ENCODE measurements at regions not wholly inside any gene's neighbourhood (a gene's known extent, or its start where the extent isn't known, plus 50 kb on each side); places are given as distances from the start of the nearest gene placed in this dataset.
A peak's percentile ranks its signal among the peaks of the same experiment; 100 is the strongest.

DNA sequence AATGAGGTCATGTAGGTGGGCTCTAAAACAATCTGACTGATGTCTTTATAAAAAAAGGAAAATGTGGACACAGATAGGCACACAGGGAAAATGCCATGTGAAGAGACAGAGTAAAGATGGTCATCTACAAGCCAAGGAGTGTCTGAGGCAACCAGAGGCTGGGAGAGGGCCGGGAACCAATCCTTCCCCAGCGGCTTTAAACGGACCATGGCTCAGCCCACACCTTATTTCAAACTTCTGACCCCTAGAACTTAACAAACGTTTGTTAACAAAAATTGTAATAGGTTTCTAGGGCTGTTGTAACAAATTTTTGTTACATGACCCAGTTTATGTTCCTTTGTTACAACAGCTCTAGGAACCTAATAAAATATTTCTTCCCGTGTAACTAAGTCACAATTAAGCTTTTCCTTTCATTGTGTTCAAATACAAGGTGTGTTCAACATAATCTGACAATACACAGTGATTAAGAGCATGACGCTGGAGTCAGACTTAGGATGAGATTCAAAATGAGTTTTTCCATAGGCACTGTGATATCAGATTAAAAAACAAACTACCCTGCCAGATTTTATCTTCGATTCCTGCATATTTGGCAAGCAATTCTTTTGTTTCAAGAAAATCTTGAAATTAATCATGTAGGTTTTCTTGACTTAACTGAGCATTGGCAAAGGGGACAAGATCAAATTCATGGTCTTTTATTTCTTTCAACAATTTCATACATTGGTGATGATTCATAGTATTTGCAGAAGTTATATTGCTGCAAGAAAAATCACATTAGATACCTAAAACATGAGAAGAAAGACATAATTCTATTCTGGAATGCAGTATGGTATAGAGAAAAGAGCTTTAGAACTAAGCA is 169.5 kb upstream of the RIPOR2 start:
- TF ChIP-seq, protein P1, sequence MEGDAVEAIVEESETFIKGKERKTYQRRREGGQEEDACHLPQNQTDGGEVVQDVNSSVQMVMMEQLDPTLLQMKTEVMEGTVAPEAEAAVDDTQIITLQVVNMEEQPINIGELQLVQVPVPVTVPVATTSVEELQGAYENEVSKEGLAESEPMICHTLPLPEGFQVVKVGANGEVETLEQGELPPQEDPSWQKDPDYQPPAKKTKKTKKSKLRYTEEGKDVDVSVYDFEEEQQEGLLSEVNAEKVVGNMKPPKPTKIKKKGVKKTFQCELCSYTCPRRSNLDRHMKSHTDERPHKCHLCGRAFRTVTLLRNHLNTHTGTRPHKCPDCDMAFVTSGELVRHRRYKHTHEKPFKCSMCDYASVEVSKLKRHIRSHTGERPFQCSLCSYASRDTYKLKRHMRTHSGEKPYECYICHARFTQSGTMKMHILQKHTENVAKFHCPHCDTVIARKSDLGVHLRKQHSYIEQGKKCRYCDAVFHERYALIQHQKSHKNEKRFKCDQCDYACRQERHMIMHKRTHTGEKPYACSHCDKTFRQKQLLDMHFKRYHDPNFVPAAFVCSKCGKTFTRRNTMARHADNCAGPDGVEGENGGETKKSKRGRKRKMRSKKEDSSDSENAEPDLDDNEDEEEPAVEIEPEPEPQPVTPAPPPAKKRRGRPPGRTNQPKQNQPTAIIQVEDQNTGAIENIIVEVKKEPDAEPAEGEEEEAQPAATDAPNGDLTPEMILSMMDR (IDR thresholded peaks at IDR 0.05; ENCODE audit: low read depth, low read length, missing control alignments): no peak
- DNase-seq (ENCODE audit: low read depth): no peak
- no peak overlapping the region for H3K4me3 ChIP-seq (ENCODE audit: low read depth, low read length)

DNA sequence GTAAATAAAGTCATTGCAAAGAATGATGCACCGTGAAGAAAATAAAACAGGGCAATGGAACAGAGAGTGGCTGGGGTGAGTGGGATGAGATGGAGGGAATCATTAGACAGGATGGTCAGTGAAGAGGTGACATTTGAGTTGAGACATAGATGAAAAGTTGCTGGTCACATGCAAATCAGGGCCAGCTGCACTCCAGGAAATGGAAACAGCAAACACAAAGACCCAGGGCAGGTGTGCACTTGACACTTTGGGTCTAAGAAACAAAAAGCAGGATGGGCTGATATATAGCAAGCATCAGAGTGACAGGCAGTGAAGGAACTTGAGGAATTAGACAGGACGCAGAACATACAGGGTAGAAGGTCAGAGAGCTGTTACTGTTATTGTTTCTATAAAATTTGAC is 171.5 kb upstream of the RIPOR2 start:
- TF ChIP-seq, protein P1 (IDR thresholded peaks at IDR 0.05; ENCODE audit: low read depth, low read length, missing control alignments): no peak
- H3K4me3 ChIP-seq (ENCODE audit: low read depth, low read length): no peak overlapping the region
- DNase-seq (ENCODE audit: low read depth): peak; percentile 15

DNA sequence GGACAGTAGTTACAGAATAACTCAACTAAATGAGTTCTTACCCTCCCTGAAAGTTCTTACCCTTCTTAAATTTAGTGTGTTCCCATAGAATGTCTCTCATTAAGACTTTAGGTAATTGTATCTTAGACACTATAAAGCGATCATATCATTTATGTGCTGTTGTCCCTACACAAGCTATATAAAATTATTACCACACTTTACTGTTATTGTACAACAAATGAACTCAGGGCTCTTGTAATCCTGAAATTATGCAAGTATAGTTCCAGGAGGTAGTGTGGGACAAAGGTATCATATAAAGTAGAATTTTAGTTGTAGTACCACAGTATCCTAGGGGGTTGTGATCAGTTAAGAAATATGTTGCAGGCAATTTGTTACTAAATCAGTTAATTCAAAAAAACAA is 167.4 kb upstream of the CARMIL1 start:
- no peak for DNase-seq (ENCODE audit: low read depth)
- TF ChIP-seq, protein P1 (IDR thresholded peaks at IDR 0.05; ENCODE audit: low read depth, low read length, missing control alignments): no peak
- H3K4me3 ChIP-seq (ENCODE audit: low read depth, low read length): no peak overlapping the region

DNA sequence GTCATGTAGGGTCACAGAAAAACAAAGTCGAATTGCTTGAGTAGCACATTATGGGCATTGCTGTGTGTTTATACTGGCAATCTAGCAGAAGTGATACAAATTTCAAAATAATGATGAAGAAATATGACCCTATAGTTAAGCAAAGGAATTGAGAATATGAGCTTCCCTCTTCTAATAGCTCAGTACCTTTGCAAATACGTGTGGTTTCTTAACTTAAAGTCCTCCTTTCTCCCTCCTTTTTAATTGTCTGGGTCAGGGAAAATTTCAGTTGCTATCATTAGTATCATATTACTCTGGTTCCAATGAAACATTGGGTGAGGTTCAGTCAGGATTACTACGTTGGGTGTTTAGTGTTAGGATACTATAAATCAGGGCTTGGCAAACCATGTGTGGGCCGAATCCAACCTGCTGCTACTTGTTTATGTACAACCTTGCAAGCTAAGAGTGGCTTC is 166.8 kb upstream of the CARMIL1 start:
- DNase-seq (ENCODE audit: low read depth): no peak
- TF ChIP-seq, protein P1 (IDR thresholded peaks at IDR 0.05; ENCODE audit: low read depth, low read length, missing control alignments): no peak
- H3K4me3 ChIP-seq (ENCODE audit: low read depth, low read length): no peak overlapping the region

DNA sequence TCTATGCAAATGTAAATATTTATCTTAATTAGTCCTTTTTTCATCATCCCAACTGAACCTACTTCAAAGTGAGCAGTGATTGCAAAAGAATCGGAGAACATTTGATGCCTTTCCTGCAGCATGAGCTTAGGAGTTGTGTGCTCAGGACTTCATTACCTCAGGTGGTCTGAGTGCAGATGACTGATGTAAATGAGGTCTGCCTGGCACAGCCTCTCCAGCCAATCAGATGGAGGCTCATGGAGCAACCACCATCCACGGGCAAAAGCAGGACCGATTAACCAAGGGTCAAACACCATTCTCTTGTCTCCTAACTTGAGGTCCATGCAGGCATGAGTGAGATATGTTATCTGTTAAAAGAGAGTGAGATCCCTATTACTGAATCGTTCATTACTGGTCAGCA is 165.7 kb upstream of the CARMIL1 start:
- TF ChIP-seq, protein P1 (IDR thresholded peaks at IDR 0.05; ENCODE audit: low read depth, low read length, missing control alignments): no peak
- no peak overlapping the region for H3K4me3 ChIP-seq (ENCODE audit: low read depth, low read length)
- DNase-seq (ENCODE audit: low read depth): no peak

DNA sequence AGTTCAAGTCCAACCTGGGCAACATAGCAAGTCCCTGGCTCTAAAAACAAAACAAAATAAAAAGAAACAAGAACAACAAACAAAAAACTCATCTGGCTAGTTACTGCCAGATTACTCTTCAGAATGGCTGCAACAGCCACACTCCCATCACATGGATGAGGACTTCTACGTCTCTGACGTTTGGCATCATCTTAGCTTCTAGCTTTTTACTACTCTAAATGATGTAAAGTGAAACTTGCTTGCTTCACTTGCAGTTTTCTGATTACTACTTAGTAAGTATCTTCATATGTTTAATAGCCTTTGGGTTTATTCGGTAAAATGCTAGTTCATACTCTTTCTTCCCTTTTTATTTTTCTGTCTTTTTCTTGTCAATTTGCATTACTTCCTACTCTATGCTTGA is 161.1 kb upstream of the CARMIL1 start:
- no peak overlapping the region for H3K4me3 ChIP-seq (ENCODE audit: low read depth, low read length)
- TF ChIP-seq, protein P1 (IDR thresholded peaks at IDR 0.05; ENCODE audit: low read depth, low read length, missing control alignments): no peak
- no peak for DNase-seq (ENCODE audit: low read depth)

DNA sequence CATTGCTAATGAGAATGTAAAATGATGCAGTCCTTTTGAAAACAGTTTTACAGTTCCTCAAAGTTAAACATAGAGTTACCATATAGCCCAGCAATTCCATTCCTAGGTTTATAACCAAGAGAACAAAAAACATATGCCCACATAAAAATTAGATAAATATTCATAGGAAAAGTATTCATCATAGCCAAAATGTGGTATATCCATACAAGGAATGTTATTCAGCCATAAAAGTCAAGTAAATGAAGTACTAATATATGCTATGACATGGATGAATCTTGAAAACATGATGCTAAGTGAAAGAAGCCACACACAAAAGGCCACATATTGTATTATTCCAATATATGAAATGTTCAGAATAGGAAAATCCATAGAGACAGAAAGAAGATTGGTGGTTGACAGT is 158.0 kb upstream of the CARMIL1 start:
- DNase-seq (ENCODE audit: low read depth): no peak
- TF ChIP-seq, protein P1 (IDR thresholded peaks at IDR 0.05; ENCODE audit: low read depth, low read length, missing control alignments): no peak
- no peak overlapping the region for H3K4me3 ChIP-seq (ENCODE audit: low read depth, low read length)
